HG03108 (cell line): ENCODE measurements at regions not wholly inside any gene's neighbourhood (a gene's known extent, or its start where the extent isn't known, plus 50 kb on each side); places are given as distances from the start of the nearest gene placed in this dataset.
"Not testable (repeated sequence)": the region's sequence is repeated elsewhere in the genome, so short reads cannot be mapped to it uniquely, and the experiment has no call there.

Source experiments
- ATAC-seq: cut with Tn5 transposase; IDR thresholded peaks from one replicate; pipeline ENCODE4 v1.9.1; 2021; ENCODE audit warnings: moderate library complexity; ENCODE audit not compliant: unreplicated experiment

GRCh38 chr13:42396901-42397655 is 125.1 kb downstream of the AKAP11 start:
- ATAC-seq, result no peak

DNA sequence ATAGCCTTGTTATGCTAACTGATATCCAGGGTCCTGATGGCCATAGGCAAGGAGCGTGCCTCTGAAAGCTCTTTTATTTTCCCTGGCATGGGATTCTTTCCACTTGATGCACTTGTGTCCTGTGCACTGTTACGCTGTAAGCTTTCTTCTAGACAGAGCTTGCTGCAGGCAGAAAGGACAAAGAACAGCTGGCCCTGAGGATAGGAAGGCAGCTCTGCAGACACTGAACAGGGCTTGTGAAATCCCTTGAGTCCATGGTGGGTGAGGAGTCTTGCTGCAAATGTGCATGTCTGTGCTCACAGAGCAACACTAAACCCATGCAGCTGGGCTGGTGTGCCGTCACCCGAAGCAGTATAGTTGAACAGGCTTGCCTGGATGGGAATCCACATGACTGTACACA is 126.6 kb downstream of the AKAP11 start:
- ATAC-seq, result no peak

DNA sequence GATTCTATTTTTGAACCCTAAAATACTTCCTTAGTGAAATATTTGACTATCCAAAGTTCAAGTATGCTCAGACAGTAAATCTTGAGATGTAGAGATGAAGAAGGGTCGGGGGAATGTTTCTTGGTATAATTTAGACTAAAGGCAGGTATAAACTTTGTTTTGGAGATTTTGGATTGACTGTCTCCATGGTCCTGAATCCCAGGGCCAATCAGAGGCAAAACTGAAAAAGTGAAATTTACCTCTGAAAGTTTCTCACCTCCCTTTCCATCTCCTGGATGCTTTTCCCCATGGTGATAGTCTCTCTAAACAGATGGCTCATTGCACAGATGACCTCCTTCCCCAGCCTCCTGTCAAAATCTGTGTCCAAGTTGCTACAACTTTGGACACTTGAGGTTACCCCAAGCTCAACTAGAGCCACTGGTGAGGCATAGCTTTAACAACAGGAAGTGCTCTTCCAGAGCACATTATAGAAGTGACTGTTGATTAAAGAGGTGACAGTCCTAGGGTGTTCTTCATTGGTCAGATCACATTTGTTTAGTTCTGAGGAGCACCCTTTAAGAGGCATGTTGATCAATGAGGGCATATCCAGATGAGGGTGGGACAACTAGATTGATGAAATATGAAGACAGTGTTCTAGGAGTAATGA is 128.4 kb downstream of the AKAP11 start:
- ATAC-seq, result no peak

DNA sequence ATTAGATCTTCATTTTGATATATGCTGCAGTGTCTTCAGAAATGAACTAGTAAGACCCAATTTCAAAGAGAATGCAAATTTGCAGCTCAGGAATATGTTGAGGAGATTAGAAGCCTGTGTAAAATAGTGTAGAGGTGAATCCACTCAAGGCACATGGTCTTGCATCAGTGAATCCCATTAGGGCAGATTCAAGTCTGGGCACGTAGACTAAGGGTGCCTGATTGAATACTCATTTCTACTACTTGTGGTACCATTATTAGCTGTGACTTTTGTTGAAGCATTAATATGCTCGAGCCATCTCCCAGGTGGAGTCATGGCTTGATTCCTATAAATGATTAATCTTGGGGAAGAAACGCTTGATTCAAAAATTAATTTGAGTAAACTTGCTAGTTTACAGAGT is 129.4 kb downstream of the AKAP11 start:
- no peak for ATAC-seq

- peak; percentile 71 for ATAC-seq
Observed at GRCh38 chr13:42405665-42406390, 133.9 kb downstream of the AKAP11 start.

DNA sequence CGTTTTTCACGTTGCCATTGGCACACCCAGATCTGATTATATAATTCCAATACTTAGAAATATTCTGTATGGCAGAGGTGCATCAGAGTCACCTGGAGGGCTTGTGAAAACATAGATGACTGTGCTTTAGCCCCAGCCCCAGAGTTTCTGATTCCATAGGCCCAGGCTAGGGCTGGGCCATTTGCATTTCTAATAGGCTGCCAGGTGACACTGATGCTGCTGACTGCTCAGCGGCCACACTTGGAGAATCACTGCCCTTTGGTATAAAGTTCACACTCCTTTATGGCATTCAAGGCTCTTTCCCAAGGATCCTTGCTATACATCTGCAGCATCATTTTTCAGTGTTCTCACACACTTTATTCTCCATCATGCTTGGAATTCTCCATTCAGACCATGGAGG is 137.1 kb downstream of the AKAP11 start:
- no peak for ATAC-seq

DNA sequence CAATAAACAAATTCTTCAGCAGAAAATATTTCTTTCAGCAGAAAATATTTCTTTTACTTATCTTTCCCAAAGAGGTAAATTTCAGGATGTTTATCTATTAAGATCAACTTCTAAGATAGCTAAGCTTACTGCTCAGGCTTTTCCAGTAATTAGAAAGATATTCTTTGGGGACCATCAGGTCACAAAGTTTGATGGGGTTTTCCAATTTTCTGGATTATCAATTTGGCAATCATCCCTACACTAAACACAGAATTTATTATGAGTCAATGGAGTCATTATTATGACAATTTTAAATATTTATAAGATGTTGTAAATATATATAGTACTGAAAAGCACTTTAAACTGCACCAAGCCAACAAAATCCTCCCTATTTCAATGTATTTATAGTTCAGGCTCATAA is 137.6 kb downstream of the AKAP11 start:
- no peak for ATAC-seq

- no peak for ATAC-seq
Observed at GRCh38 chr13:42412812-42413483, 141.0 kb downstream of the AKAP11 start.

DNA sequence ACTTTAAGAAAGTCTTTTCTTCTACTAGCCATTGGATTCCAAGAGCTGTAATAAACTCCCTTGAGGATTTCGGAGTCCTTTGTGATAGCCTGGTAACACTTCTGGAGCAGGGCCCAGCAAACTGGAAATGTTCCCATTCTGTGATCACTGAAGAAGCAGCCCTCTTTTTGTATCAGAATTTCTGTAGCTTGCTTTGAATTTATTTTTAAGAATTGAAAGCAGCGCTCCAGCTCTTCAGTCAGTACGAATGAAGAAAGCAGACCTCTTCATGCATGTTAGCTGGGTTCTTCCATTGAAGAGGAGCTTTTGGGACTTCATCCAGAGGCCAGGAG is 141.5 kb downstream of the AKAP11 start:
- ATAC-seq, result no peak

- no peak for ATAC-seq
Observed at GRCh38 chr13:42417626-42418025, 145.7 kb downstream of the AKAP11 start.

DNA sequence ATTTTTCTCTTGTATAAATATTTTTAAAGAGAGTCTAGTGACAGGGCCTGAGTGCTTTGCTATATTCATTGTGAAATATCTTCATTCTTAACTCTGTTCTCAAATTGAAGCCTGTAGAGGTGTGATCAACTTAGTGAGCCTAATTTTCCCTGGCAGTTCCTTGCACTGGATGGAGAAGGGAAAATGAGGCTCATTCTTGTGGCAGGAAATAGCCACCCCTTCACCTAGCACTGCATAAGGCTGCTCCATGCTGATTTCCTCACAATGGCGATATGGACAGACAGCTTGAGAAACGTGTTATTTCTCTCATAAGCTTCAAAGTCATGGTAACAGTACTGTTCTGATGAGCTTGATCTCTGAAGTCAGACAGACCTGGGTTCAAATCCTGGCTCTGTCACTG is 146.2 kb downstream of the AKAP11 start:
- ATAC-seq, result no peak

DNA sequence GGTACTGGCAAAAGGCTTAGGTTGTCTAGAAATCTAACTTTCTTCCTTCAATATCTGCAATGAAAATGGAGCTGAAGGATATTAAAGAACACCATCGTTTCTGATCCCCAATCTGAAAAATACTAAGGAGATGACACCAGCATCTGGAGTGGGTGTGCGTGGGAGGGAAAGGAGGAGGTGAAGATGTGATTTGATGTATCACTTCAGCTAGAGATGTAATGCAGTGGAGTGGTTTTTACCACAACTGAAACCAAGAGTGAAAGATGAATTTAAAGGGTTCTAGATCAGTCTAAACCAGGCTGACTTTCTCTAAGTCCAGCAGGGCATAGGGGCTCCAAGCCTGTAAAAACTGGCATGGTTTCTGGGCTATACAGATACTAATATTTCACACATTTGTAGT is 148.4 kb downstream of the AKAP11 start:
- peak; percentile 82 for ATAC-seq

- ATAC-seq, result no peak
Observed at GRCh38 chr13:42422681-42423080, 150.7 kb downstream of the AKAP11 start.

- no peak for ATAC-seq
Observed at GRCh38 chr13:42424182-42424581, 149.8 kb upstream of the TNFSF11 start.

GRCh38 chr13:42445354-42445753 is 128.6 kb upstream of the TNFSF11 start:
- no peak for ATAC-seq

DNA sequence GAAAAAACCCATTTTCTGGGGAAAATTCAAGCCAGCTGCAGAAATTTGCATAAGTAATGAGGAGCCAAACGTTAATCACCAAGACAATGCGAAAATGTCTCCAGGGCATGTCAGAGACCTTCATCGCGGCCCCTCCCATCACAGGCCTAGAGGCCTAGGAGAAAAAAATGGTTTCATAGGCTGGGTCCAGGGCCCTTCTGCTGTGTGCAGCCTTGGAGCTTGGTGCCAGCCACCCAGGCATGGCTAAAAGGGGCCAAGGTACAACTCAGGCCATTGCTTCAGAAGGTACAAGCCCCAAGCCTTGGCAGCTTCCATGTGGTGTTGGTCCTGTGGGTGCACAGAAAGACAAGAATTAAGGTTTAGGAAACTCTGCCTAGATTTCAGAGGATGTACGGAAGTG is 127.4 kb upstream of the TNFSF11 start:
- not testable (repeated sequence) for ATAC-seq

DNA sequence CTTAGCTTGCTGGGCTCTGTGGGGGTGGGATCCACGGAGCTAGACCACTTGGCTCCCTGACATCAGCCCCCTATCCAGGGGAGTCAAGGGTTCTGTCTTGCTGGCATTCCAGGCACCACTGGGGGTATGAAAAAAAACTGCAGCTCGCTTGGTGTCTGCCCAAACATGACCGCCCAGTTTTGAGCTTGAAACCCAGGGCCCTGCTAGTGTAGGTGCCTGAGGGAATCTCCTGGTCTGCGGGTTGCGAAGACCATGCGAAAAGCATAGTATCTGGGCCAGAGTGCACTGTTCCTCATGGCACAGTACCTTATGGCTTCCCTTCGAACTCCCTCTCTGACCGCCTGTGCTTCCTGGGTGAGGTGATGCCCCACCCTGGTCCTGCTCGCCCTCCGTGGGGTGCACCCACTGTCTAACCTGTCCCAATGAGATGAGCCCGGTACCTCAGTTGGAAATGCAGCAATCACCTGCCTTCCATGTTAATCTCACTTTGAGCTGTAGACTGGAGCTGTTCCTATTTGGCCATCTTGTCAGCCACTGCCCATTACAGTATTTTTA is 120.8 kb upstream of the TNFSF11 start:
- ATAC-seq, result no peak

DNA sequence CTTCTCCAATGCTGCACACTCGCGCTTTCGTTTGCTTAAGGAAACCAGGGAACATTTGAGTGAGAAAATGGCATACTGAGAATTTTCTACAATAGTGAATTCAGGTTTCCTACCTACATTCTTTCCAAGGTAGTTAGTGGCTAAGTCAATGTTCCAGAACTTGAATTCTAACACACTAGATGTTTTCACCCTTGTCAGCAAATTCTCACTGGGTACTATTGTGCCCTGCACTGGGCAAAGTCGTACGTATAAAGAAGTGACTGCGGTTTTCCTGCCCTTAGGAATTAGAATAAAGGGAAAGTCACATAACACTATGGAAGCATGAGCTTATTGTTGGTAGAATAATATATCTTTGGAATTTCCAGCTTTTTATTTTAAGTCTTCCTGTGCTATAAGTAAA is 119.2 kb upstream of the TNFSF11 start:
- ATAC-seq, result no peak

DNA sequence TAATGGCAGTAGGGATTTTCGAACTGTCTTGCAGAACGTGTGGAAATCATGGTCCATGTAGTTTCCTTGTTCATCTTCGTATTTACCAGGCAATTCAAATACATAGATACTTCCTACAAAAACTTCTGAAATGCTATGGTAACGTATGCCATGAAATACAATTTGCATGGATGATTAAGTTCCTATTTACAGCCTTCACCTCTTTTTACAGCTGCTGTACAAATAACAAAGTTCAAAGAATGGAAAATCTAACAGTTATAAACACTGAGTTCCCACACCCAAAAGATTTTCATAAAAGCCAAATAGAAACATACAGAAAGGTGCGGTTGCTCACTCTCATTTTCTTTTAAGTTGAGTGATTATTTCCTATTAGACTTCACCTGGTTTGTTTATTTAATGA is 115.8 kb upstream of the TNFSF11 start:
- no peak for ATAC-seq

DNA sequence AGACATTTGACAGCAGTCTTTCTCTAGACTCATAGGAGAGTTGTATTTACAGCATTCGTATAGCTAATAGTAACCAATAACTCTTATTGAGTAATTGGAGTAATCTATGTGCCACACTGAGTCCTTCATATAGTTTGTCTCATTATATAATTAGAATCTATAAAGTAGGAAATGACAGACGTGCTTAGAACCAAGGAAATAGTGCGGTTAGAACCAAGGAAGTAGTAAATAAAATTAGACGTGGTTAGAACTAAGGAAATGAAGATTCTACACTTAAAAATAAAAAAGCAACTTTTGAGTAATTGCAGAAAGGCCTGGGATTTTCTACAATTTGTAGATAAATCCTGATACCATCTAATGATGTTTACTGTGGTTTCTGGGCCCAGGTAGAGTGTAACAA is 107.8 kb upstream of the TNFSF11 start:
- ATAC-seq, result no peak

DNA sequence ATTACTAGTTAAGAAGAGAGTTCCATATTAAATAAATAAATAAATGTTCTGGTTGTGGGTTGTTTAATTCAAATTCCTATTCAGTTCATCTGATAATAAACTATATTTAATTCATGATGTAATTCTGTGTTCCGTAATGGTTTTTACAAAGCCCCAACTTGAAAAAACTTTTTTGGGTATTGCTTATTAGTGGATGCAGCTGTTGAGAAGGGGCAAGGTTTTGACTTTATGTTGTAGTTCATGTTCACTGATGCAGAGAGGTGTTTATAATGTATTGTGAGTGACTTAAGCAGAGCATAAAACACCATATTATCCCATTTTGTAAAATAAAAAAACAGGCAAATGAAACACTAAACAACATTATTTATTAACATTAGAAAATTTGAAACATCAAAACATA is 107.3 kb upstream of the TNFSF11 start:
- ATAC-seq, result no peak
